HEK293T (cell line): ENCODE measurements at regions not wholly inside any gene's neighbourhood (a gene's known extent, or its start where the extent isn't known, plus 50 kb on each side); places are given as distances from the start of the nearest gene placed in this dataset.

Experiments
- BHLHE40 ChIP-seq: fragments of 450-650 bp; IDR thresholded peaks from 2 replicates; pipeline ENCODE4 v1.6.1; 2016; ENCODE audit warnings: mild to moderate bottlenecking, moderate library complexity, borderline replicate concordance
- CTBP1 ChIP-seq: fragments of 450-650 bp; IDR thresholded peaks from 2 replicates; pipeline ENCODE4 v1.6.1; 2016; ENCODE audit warnings: borderline replicate concordance
- FOXA1 ChIP-seq: fragments of 450-650 bp; IDR thresholded peaks from 2 replicates; pipeline ENCODE4 v1.6.1; 2016; ENCODE audit warnings: mild to moderate bottlenecking
- L3MBTL2 ChIP-seq: fragments of 450-650 bp; conservative IDR thresholded peaks from 2 replicates; pipeline ENCODE4 v1.6.1; 2016; ENCODE audit warnings: mild to moderate bottlenecking
- NFRKB ChIP-seq: fragments of 450-650 bp; IDR thresholded peaks from 2 replicates; pipeline ENCODE4 v1.6.1; 2016; ENCODE audit warnings: mild to moderate bottlenecking, moderate library complexity
- ZNF384 ChIP-seq: fragments of 450-650 bp; IDR thresholded peaks from 2 replicates; pipeline ENCODE4 v1.6.1; 2016

GRCh38 chr1:187281085-187281484 lies 452.3 kb downstream of the PLA2G4A start:
- TF ChIP-seq FOXA1 (no peak), BHLHE40 (no peak), NFRKB (no peak), L3MBTL2 (no peak), ZNF384 (no peak), CTBP1 (no peak)
